ENCODE measurements at regions not wholly inside any gene's neighbourhood (a gene's known extent, or its start where the extent isn't known, plus 50 kb on each side); places are given as distances from the start of the nearest gene placed in this dataset.

DNA sequence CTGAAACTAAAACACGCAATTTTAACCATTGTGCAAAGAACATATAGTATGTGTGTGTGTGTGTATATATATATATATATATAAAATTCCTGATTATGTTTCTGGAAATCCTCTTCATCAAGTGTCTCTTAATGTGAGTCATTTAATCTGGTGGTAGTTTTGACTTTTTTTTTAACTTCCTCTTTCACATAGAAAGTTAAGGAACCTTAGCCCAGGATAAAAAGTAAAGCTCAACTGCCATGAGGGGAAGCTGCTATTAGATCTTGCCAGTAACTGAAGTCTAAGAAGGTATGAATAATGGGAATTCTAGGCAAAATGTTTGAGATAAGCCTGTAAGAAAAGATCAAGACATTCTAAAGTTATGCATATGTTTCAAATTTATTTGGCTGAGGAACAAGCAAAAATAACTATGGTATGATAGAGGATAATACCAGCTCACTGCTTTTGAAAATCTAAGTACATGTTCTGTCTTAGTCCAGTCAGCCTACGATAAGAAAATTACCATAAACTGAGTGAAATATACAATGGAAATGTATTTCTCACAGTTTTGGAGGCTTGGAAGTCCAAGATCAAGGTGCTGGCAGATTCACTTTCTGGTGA, 757.0 kb downstream of the TRAM1L1 start:
- TF ChIP-seq ZBTB7A (IDR thresholded peaks at IDR 0.05; ENCODE audit: low read depth) (no peak), TCF12 (IDR thresholded peaks at IDR 0.05; ENCODE audit: low read depth) (no peak), RAD21 (IDR thresholded peaks at IDR 0.05; ENCODE audit: low read depth) (no peak), FOXM1 (IDR thresholded peaks at IDR 0.05; ENCODE audit: borderline replicate concordance, low read depth) (no peak), YY1 (IDR thresholded peaks at IDR 0.05; ENCODE audit: low read depth) (no peak), CREB1 (IDR thresholded peaks at IDR 0.05; ENCODE audit: low read depth) (no peak)

DNA sequence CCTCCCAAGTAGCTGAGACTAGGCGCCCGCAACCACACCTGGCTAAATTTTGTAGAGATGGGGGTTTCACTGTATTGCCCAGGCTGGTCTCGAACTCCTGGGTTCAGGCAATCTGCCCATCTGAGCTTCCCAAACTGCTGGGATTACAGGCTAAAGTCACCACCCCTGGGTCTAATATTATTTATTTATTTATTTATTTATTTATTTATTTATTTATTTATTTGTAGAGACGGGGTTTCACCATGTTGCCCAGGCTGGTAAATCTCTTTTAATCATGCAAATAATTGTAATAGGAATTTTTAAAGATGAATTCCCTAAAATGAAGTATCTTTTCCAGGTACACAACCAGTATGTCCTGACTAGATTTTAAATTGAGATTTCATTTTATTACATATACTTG, 761.8 kb downstream of the TRAM1L1 start:
- no peak for TF ChIP-seq ZBTB7A (IDR thresholded peaks at IDR 0.05; ENCODE audit: low read depth)
- no peak for TF ChIP-seq EGR1 (IDR thresholded peaks at IDR 0.05)
- TF ChIP-seq, protein P1, sequence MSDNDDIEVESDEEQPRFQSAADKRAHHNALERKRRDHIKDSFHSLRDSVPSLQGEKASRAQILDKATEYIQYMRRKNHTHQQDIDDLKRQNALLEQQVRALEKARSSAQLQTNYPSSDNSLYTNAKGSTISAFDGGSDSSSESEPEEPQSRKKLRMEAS (IDR thresholded peaks at IDR 0.05): no peak
- no peak for TF ChIP-seq YY1 (IDR thresholded peaks at IDR 0.05; ENCODE audit: low read depth)
- TF ChIP-seq CREB1 (IDR thresholded peaks at IDR 0.05; ENCODE audit: low read depth): no peak
- TF ChIP-seq, protein P2, sequence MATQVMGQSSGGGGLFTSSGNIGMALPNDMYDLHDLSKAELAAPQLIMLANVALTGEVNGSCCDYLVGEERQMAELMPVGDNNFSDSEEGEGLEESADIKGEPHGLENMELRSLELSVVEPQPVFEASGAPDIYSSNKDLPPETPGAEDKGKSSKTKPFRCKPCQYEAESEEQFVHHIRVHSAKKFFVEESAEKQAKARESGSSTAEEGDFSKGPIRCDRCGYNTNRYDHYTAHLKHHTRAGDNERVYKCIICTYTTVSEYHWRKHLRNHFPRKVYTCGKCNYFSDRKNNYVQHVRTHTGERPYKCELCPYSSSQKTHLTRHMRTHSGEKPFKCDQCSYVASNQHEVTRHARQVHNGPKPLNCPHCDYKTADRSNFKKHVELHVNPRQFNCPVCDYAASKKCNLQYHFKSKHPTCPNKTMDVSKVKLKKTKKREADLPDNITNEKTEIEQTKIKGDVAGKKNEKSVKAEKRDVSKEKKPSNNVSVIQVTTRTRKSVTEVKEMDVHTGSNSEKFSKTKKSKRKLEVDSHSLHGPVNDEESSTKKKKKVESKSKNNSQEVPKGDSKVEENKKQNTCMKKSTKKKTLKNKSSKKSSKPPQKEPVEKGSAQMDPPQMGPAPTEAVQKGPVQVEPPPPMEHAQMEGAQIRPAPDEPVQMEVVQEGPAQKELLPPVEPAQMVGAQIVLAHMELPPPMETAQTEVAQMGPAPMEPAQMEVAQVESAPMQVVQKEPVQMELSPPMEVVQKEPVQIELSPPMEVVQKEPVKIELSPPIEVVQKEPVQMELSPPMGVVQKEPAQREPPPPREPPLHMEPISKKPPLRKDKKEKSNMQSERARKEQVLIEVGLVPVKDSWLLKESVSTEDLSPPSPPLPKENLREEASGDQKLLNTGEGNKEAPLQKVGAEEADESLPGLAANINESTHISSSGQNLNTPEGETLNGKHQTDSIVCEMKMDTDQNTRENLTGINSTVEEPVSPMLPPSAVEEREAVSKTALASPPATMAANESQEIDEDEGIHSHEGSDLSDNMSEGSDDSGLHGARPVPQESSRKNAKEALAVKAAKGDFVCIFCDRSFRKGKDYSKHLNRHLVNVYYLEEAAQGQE (IDR thresholded peaks at IDR 0.05; ENCODE audit: low read depth): no peak
- TF ChIP-seq NFIC (IDR thresholded peaks at IDR 0.05): no peak
- no peak for TF ChIP-seq EP300 (IDR thresholded peaks at IDR 0.05; ENCODE audit: borderline replicate concordance)
- TF ChIP-seq, protein P3, sequence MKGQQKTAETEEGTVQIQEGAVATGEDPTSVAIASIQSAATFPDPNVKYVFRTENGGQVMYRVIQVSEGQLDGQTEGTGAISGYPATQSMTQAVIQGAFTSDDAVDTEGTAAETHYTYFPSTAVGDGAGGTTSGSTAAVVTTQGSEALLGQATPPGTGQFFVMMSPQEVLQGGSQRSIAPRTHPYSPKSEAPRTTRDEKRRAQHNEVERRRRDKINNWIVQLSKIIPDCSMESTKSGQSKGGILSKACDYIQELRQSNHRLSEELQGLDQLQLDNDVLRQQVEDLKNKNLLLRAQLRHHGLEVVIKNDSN (IDR thresholded peaks at IDR 0.05): no peak

DNA sequence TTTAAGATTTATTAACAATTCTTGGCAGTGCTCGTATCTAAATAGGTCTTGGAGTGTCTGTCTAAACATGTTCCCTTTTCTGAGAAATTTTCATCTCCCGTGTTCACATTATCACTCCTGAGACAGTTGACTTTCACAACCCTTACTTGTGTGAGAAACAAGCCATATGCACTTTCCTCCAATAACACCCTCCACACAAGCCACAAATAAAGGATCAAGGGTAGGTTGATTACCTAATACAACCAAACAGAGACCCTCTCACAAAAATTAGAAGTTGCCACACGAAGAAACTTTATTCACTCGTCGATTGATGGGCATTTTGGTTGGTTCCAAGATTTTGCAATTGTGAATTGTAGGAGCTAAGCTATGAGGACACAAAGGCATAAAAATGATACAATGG, 763.9 kb downstream of the TRAM1L1 start:
- TF ChIP-seq, protein P3 (IDR thresholded peaks at IDR 0.05): no peak
- TF ChIP-seq, protein P1 (IDR thresholded peaks at IDR 0.05): no peak
- TF ChIP-seq, protein P2 (IDR thresholded peaks at IDR 0.05; ENCODE audit: low read depth): no peak
- TF ChIP-seq RAD21 (IDR thresholded peaks at IDR 0.05; ENCODE audit: low read depth) (no peak), ZBTB7A (IDR thresholded peaks at IDR 0.05; ENCODE audit: low read depth) (no peak), TEAD4 (IDR thresholded peaks at IDR 0.05) (no peak), NFIC (IDR thresholded peaks at IDR 0.05) (no peak), TAF1 (IDR thresholded peaks at IDR 0.05; ENCODE audit: low read depth) (no peak), CEBPB (IDR thresholded peaks at IDR 0.05) (no peak), YY1 (IDR thresholded peaks at IDR 0.05; ENCODE audit: low read depth) (no peak), FOXM1 (IDR thresholded peaks at IDR 0.05; ENCODE audit: borderline replicate concordance, low read depth) (no peak), EP300 (IDR thresholded peaks at IDR 0.05; ENCODE audit: borderline replicate concordance) (no peak), EGR1 (IDR thresholded peaks at IDR 0.05) (no peak), CREB1 (IDR thresholded peaks at IDR 0.05; ENCODE audit: low read depth) (no peak), TCF12 (IDR thresholded peaks at IDR 0.05; ENCODE audit: low read depth) (no peak)

DNA sequence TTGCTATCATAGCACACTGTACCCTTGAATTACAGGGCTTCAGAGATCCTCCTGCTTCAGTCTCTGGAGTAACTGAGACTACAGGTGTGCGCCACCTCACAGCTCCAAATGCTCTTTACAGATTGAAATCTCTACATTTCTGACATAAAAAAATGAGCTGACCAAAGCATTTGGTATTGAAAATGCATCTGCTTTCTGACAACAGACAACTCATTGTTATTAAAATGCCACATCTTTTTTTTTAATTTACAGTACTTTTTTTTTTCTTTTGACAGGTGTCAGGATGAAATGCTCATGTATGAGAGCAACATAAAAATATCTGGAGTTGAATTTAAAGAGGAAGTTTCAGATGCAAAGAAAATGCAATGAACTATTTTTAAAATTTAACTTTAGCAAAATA, 764.5 kb downstream of the TRAM1L1 start:
- TF ChIP-seq, protein P3 (IDR thresholded peaks at IDR 0.05): no peak
- TF ChIP-seq RAD21 (IDR thresholded peaks at IDR 0.05; ENCODE audit: low read depth) (no peak), NFIC (IDR thresholded peaks at IDR 0.05) (no peak), ZBTB7A (IDR thresholded peaks at IDR 0.05; ENCODE audit: low read depth) (no peak), TCF12 (IDR thresholded peaks at IDR 0.05; ENCODE audit: low read depth) (no peak), TEAD4 (IDR thresholded peaks at IDR 0.05) (no peak), CREB1 (IDR thresholded peaks at IDR 0.05; ENCODE audit: low read depth) (no peak), YY1 (IDR thresholded peaks at IDR 0.05; ENCODE audit: low read depth) (no peak), TAF1 (IDR thresholded peaks at IDR 0.05; ENCODE audit: low read depth) (no peak), FOXM1 (IDR thresholded peaks at IDR 0.05; ENCODE audit: borderline replicate concordance, low read depth) (no peak), EP300 (IDR thresholded peaks at IDR 0.05; ENCODE audit: borderline replicate concordance) (no peak), EGR1 (IDR thresholded peaks at IDR 0.05) (no peak), CEBPB (IDR thresholded peaks at IDR 0.05) (no peak)
- TF ChIP-seq, protein P2 (IDR thresholded peaks at IDR 0.05; ENCODE audit: low read depth): no peak
- TF ChIP-seq, protein P1 (IDR thresholded peaks at IDR 0.05): no peak
